Left renal cortex interstitium (tissue), 4 donors: ENCODE measurements at regions not wholly inside any gene's neighbourhood (a gene's known extent, or its start where the extent isn't known, plus 50 kb on each side); places are given as distances from the start of the nearest gene placed in this dataset.

Experiments used
- DNase-seq, 4 donors: peaks; one replicate each; pipeline ENCODE4 v3.0.0-alpha.2; 2013; ENCODE audit warnings: low read depth in 4 of 4, low spot score in 2 of 4, missing footprints in 1 of 4

- DNase-seq = no peak
Measured at GRCh38 chr13:103350147-103350546, 283.9 kb upstream of the SLC10A2 start.

- DNase-seq = no peak
Measured at GRCh38 chr13:103349211-103349980, 283.2 kb upstream of the SLC10A2 start.

GRCh38 chr13:103335241-103335640 lies 269.0 kb upstream of the SLC10A2 start:
- no peak for DNase-seq

- no peak for DNase-seq
Measured at GRCh38 chr13:103331924-103332323, 265.7 kb upstream of the SLC10A2 start.

- no peak for DNase-seq
Measured at GRCh38 chr13:103328899-103329298, 262.7 kb upstream of the SLC10A2 start.

- DNase-seq = no peak
Measured at GRCh38 chr13:103326326-103326725, 260.1 kb upstream of the SLC10A2 start.

- DNase-seq = no peak
Measured at GRCh38 chr13:103325672-103326071, 259.5 kb upstream of the SLC10A2 start.

GRCh38 chr13:103324641-103325040 lies 258.4 kb upstream of the SLC10A2 start:
- no peak for DNase-seq

GRCh38 chr13:103315711-103316110 lies 249.5 kb upstream of the SLC10A2 start:
- DNase-seq = no peak

GRCh38 chr13:103312467-103312866 lies 246.2 kb upstream of the SLC10A2 start:
- DNase-seq = no peak

- DNase-seq = no peak
Measured at GRCh38 chr13:103308667-103309066, 242.4 kb upstream of the SLC10A2 start.

GRCh38 chr13:103306163-103306562 lies 239.9 kb upstream of the SLC10A2 start:
- DNase-seq = no peak

GRCh38 chr13:103303078-103303651 lies 236.9 kb upstream of the SLC10A2 start:
- DNase-seq = no peak

- DNase-seq = no peak
Measured at GRCh38 chr13:103302676-103303075, 236.5 kb upstream of the SLC10A2 start.

- DNase-seq = no peak
Measured at GRCh38 chr13:103299079-103299478, 232.9 kb upstream of the SLC10A2 start.

GRCh38 chr13:103297083-103297482 lies 230.9 kb upstream of the SLC10A2 start:
- no peak for DNase-seq

GRCh38 chr13:103291798-103292572 lies 225.8 kb upstream of the SLC10A2 start:
- no peak for DNase-seq

GRCh38 chr13:103291226-103291625 lies 225.0 kb upstream of the SLC10A2 start:
- DNase-seq = no peak

- DNase-seq = no peak
Measured at GRCh38 chr13:103289681-103290080, 223.5 kb upstream of the SLC10A2 start.

GRCh38 chr13:103288114-103288513 lies 221.9 kb upstream of the SLC10A2 start:
- DNase-seq = no peak

GRCh38 chr13:103287659-103288058 lies 221.4 kb upstream of the SLC10A2 start:
- DNase-seq = no peak

GRCh38 chr13:103284466-103284865 lies 218.2 kb upstream of the SLC10A2 start:
- DNase-seq = no peak
